ENCODE measurements at regions not wholly inside any gene's neighbourhood (a gene's known extent, or its start where the extent isn't known, plus 50 kb on each side); places are given as distances from the start of the nearest gene placed in this dataset.

- Histone ChIP-seq H3K36me3 (ENCODE audit: control insufficient read depth, insufficient read depth, low read length) (no peaks in the 10 kb centered on the region), H3K4me3 (ENCODE audit: low read length) (no peak overlapping the region), H3K27ac (ENCODE audit: low read length) (no peak overlapping the region), H3K27me3 (ENCODE audit: control insufficient read depth, insufficient read depth, low read length) (no peaks in the 10 kb centered on the region), H3K9me3 (ENCODE audit: control insufficient read depth, insufficient read depth, low read length) (no peaks in the 10 kb centered on the region), H3K4me1 (ENCODE audit: control insufficient read depth, insufficient read depth, low read length) (no peaks in the 10 kb centered on the region)
- no CpG with 5 or more reads among the region's 1 CpG for WGBS (ENCODE audit: insufficient coverage, insufficient read length)
- DNase-seq (ENCODE audit: low read depth, low spot score) = no peak
Observed at GRCh38 chr1:193740762-193741161, 554.3 kb upstream of the B3GALT2 start.

GRCh38 chr1:193736507-193736906, 550.1 kb upstream of the B3GALT2 start:
- no peaks in the 10 kb centered on the region for H3K4me1 ChIP-seq (ENCODE audit: control insufficient read depth, insufficient read depth, low read length)
- no CpG with 5 or more reads among the region's 3 CpGs for WGBS (ENCODE audit: insufficient coverage, insufficient read length)

GRCh38 chr1:193733674-193734073, 547.3 kb upstream of the B3GALT2 start:
- Histone ChIP-seq H3K4me3 (ENCODE audit: low read length) (no peak overlapping the region), H3K9me3 (ENCODE audit: control insufficient read depth, insufficient read depth, low read length) (no peaks in the 10 kb centered on the region; the same call in 1 of the 2 replicates), H3K27me3 (ENCODE audit: control insufficient read depth, insufficient read depth, low read length) (no peaks in the 10 kb centered on the region), H3K36me3 (ENCODE audit: control insufficient read depth, insufficient read depth, low read length) (no peaks in the 10 kb centered on the region), H3K27ac (ENCODE audit: low read length) (no peak overlapping the region), H3K4me1 (ENCODE audit: control insufficient read depth, insufficient read depth, low read length) (no peaks in the 10 kb centered on the region)
- WGBS (ENCODE audit: insufficient coverage, insufficient read length) = no CpG with 5 or more reads among the region's 3 CpGs
- DNase-seq (ENCODE audit: low read depth, low spot score) = no peak

More at GRCh38 chr1:193736507-193736906, 550.1 kb upstream of the B3GALT2 start:
- H3K9me3 ChIP-seq (ENCODE audit: control insufficient read depth, insufficient read depth, low read length) = no peaks in the 10 kb centered on the region; the same call in 1 of the 2 replicates
- H3K27ac ChIP-seq (ENCODE audit: low read length) = no peak overlapping the region
- H3K27me3 ChIP-seq (ENCODE audit: control insufficient read depth, insufficient read depth, low read length) = no peaks in the 10 kb centered on the region
- H3K36me3 ChIP-seq (ENCODE audit: control insufficient read depth, insufficient read depth, low read length) = no peaks in the 10 kb centered on the region
- no peak for DNase-seq (ENCODE audit: low read depth, low spot score)
- H3K4me3 ChIP-seq (ENCODE audit: low read length) = no peak overlapping the region

- H3K27me3 ChIP-seq (ENCODE audit: control insufficient read depth, insufficient read depth, low read length) = peaks cover 3% of the 10 kb centered on the region; the same call in 1 of the 2 replicates
- H3K4me1 ChIP-seq (ENCODE audit: control insufficient read depth, insufficient read depth, low read length) = no peaks in the 10 kb centered on the region
- H3K36me3 ChIP-seq (ENCODE audit: control insufficient read depth, insufficient read depth, low read length) = no peaks in the 10 kb centered on the region
- DNase-seq (ENCODE audit: low read depth, low spot score) = no peak
- no peaks in the 10 kb centered on the region; the same call in 1 of the 2 replicates for H3K9me3 ChIP-seq (ENCODE audit: control insufficient read depth, insufficient read depth, low read length)
- no CpG with 5 or more reads among the region's 3 CpGs for WGBS (ENCODE audit: insufficient coverage, insufficient read length)
- no peak overlapping the region for H3K4me3 ChIP-seq (ENCODE audit: low read length)
- H3K27ac ChIP-seq (ENCODE audit: low read length) = no peak overlapping the region
Observed at GRCh38 chr1:193730017-193730416, 543.6 kb upstream of the B3GALT2 start.

- Histone ChIP-seq H3K27me3 (ENCODE audit: control insufficient read depth, insufficient read depth, low read length) (peaks cover 3% of the 10 kb centered on the region; the same call in 1 of the 2 replicates), H3K4me3 (ENCODE audit: low read length) (no peak overlapping the region), H3K4me1 (ENCODE audit: control insufficient read depth, insufficient read depth, low read length) (no peaks in the 10 kb centered on the region), H3K36me3 (ENCODE audit: control insufficient read depth, insufficient read depth, low read length) (no peaks in the 10 kb centered on the region), H3K9me3 (ENCODE audit: control insufficient read depth, insufficient read depth, low read length) (no peaks in the 10 kb centered on the region; the same call in 1 of the 2 replicates), H3K27ac (ENCODE audit: low read length) (no peak overlapping the region)
- no CpG with 5 or more reads among the region's 2 CpGs for WGBS (ENCODE audit: insufficient coverage, insufficient read length)
- DNase-seq (ENCODE audit: low read depth, low spot score) = no peak
Observed at GRCh38 chr1:193729429-193729828, 543.0 kb upstream of the B3GALT2 start.

- H3K9me3 ChIP-seq (ENCODE audit: control insufficient read depth, insufficient read depth, low read length) = no peaks in the 10 kb centered on the region; the same call in 1 of the 2 replicates
- no peak overlapping the region for H3K27ac ChIP-seq (ENCODE audit: low read length)
- no peaks in the 10 kb centered on the region for H3K4me1 ChIP-seq (ENCODE audit: control insufficient read depth, insufficient read depth, low read length)
- no CpG with 5 or more reads among the region's 1 CpG for WGBS (ENCODE audit: insufficient coverage, insufficient read length)
- H3K4me3 ChIP-seq (ENCODE audit: low read length) = no peak overlapping the region
- H3K27me3 ChIP-seq (ENCODE audit: control insufficient read depth, insufficient read depth, low read length) = peaks cover 3% of the 10 kb centered on the region; the same call in 1 of the 2 replicates
- H3K36me3 ChIP-seq (ENCODE audit: control insufficient read depth, insufficient read depth, low read length) = no peaks in the 10 kb centered on the region
- no peak for DNase-seq (ENCODE audit: low read depth, low spot score)
Observed at GRCh38 chr1:193727850-193728249, 541.4 kb upstream of the B3GALT2 start.

GRCh38 chr1:193726722-193727121, 540.3 kb upstream of the B3GALT2 start:
- DNase-seq (ENCODE audit: low read depth, low spot score) = no peak
- WGBS (ENCODE audit: insufficient coverage, insufficient read length) = no CpG with 5 or more reads among the region's 3 CpGs
- H3K4me1 ChIP-seq (ENCODE audit: control insufficient read depth, insufficient read depth, low read length) = no peaks in the 10 kb centered on the region
- H3K27ac ChIP-seq (ENCODE audit: low read length) = no peak overlapping the region
- H3K27me3 ChIP-seq (ENCODE audit: control insufficient read depth, insufficient read depth, low read length) = peaks cover 3% of the 10 kb centered on the region; the same call in 1 of the 2 replicates
- no peaks in the 10 kb centered on the region; the same call in 1 of the 2 replicates for H3K9me3 ChIP-seq (ENCODE audit: control insufficient read depth, insufficient read depth, low read length)
- H3K36me3 ChIP-seq (ENCODE audit: control insufficient read depth, insufficient read depth, low read length) = no peaks in the 10 kb centered on the region
- no peak overlapping the region for H3K4me3 ChIP-seq (ENCODE audit: low read length)

- no peak overlapping the region for H3K4me3 ChIP-seq (ENCODE audit: low read length)
- no peak for DNase-seq (ENCODE audit: low read depth, low spot score)
Observed at GRCh38 chr1:193712392-193712791, 526.0 kb upstream of the B3GALT2 start.

GRCh38 chr1:193709607-193710006, 523.2 kb upstream of the B3GALT2 start:
- Histone ChIP-seq H3K27me3 (ENCODE audit: control insufficient read depth, insufficient read depth, low read length) (no peaks in the 10 kb centered on the region), H3K27ac (ENCODE audit: low read length) (no peak overlapping the region), H3K36me3 (ENCODE audit: control insufficient read depth, insufficient read depth, low read length) (no peaks in the 10 kb centered on the region), H3K9me3 (ENCODE audit: control insufficient read depth, insufficient read depth, low read length) (no peaks in the 10 kb centered on the region), H3K4me3 (ENCODE audit: low read length) (no peak overlapping the region), H3K4me1 (ENCODE audit: control insufficient read depth, insufficient read depth, low read length) (no peaks in the 10 kb centered on the region)
- no peak for DNase-seq (ENCODE audit: low read depth, low spot score)
- WGBS (ENCODE audit: insufficient coverage, insufficient read length) = no CpG with 5 or more reads among the region's 1 CpG

More at GRCh38 chr1:193712392-193712791, 526.0 kb upstream of the B3GALT2 start:
- no peak overlapping the region for H3K27ac ChIP-seq (ENCODE audit: low read length)
- no peaks in the 10 kb centered on the region for H3K4me1 ChIP-seq (ENCODE audit: control insufficient read depth, insufficient read depth, low read length)
- H3K9me3 ChIP-seq (ENCODE audit: control insufficient read depth, insufficient read depth, low read length) = no peaks in the 10 kb centered on the region
- no peaks in the 10 kb centered on the region for H3K27me3 ChIP-seq (ENCODE audit: control insufficient read depth, insufficient read depth, low read length)
- no peaks in the 10 kb centered on the region for H3K36me3 ChIP-seq (ENCODE audit: control insufficient read depth, insufficient read depth, low read length)

- DNase-seq (ENCODE audit: low read depth, low spot score) = no peak
- WGBS (ENCODE audit: insufficient coverage, insufficient read length) = no CpG with 5 or more reads among the region's 2 CpGs
- no peaks in the 10 kb centered on the region for H3K9me3 ChIP-seq (ENCODE audit: control insufficient read depth, insufficient read depth, low read length)
Observed at GRCh38 chr1:193707271-193708021, 521.0 kb upstream of the B3GALT2 start.

GRCh38 chr1:193706766-193707165, 520.4 kb upstream of the B3GALT2 start:
- no peak for DNase-seq (ENCODE audit: low read depth, low spot score)
- H3K4me3 ChIP-seq (ENCODE audit: low read length) = no peak overlapping the region
- H3K9me3 ChIP-seq (ENCODE audit: control insufficient read depth, insufficient read depth, low read length) = no peaks in the 10 kb centered on the region
- H3K27ac ChIP-seq (ENCODE audit: low read length) = no peak overlapping the region
- no peaks in the 10 kb centered on the region for H3K36me3 ChIP-seq (ENCODE audit: control insufficient read depth, insufficient read depth, low read length)
- no peaks in the 10 kb centered on the region for H3K27me3 ChIP-seq (ENCODE audit: control insufficient read depth, insufficient read depth, low read length)
- no peaks in the 10 kb centered on the region for H3K4me1 ChIP-seq (ENCODE audit: control insufficient read depth, insufficient read depth, low read length)

More at GRCh38 chr1:193707271-193708021, 521.0 kb upstream of the B3GALT2 start:
- Histone ChIP-seq H3K4me3 (ENCODE audit: low read length) (no peak overlapping the region), H3K4me1 (ENCODE audit: control insufficient read depth, insufficient read depth, low read length) (no peaks in the 10 kb centered on the region), H3K27me3 (ENCODE audit: control insufficient read depth, insufficient read depth, low read length) (no peaks in the 10 kb centered on the region), H3K36me3 (ENCODE audit: control insufficient read depth, insufficient read depth, low read length) (no peaks in the 10 kb centered on the region), H3K27ac (ENCODE audit: low read length) (no peak overlapping the region)

All from iPS DF 6.9 (cell line).